Naive B cell (primary cell): ENCODE measurements at regions not wholly inside any gene's neighbourhood (a gene's known extent, or its start where the extent isn't known, plus 50 kb on each side); places are given as distances from the start of the nearest gene placed in this dataset.
"Not testable (repeated sequence)": the region's sequence is repeated elsewhere in the genome, so short reads cannot be mapped to it uniquely, and the experiment has no call there.

Experiments used
- ATAC-seq, 2 donors: fragments of 150-1000 bp; cut with Tn5 transposase; 2 replicates each; pipeline ENCODE4 v1.10.0; 2021; ENCODE audit warnings: low read depth in 2 of 2, mild to moderate bottlenecking in 2 of 2, moderate library complexity in 2 of 2
- DNase-seq: peaks from one replicate; pipeline ENCODE4 v3.0.0; 2022
- H3K27ac Mint-ChIP-seq, 6 donors: one replicate each; pipeline ENCODE4 v1.8.0; 2020 to 2022; ENCODE audit warnings: mild to moderate bottlenecking in 6 of 6, mixed read lengths in 6 of 6, moderate library complexity in 5 of 6, inconsistent platforms in 2 of 6
- H3K27me3 Mint-ChIP-seq, 3 donors: one replicate each; pipeline ENCODE4 v1.8.0; 2021 to 2022; ENCODE audit warnings: mixed read lengths in 3 of 3, mild to moderate bottlenecking in 1 of 3
- H3K36me3 Mint-ChIP-seq, 2 donors: one replicate each; pipeline ENCODE4 v1.8.0; 2020 to 2022; ENCODE audit warnings: mixed read lengths in 2 of 2, inconsistent platforms in 1 of 2, mild to moderate bottlenecking in 1 of 2
- H3K4me1 Mint-ChIP-seq, 3 donors: one replicate each; pipeline ENCODE4 v1.8.0; 2020 to 2022; ENCODE audit warnings: mixed read lengths in 3 of 3, inconsistent platforms in 1 of 3, mild to moderate bottlenecking in 1 of 3, moderate library complexity in 1 of 3
- H3K4me3 Mint-ChIP-seq, 8 donors: one replicate each; pipeline ENCODE4 v1.8.0; 2020 to 2022; ENCODE audit warnings: mild to moderate bottlenecking in 8 of 8, mixed read lengths in 8 of 8, moderate library complexity in 8 of 8, inconsistent platforms in 2 of 8
- H3K9me3 Mint-ChIP-seq, 7 donors: one replicate each; pipeline ENCODE4 v1.8.0; 2020 to 2022; ENCODE audit warnings: mixed read lengths in 7 of 7, mild to moderate bottlenecking in 5 of 7, inconsistent platforms in 2 of 7, moderate library complexity in 1 of 7

GRCh38 chr1:70490153-70490552, 79.1 kb downstream of the CTH start:
- Mint-ChIP-seq H3K4me1 (no peaks in the 10 kb centered on the region), H3K4me3 (no peak overlapping the region), H3K27ac (no peak overlapping the region), H3K27me3 (peaks cover 6 to 18% (median 18%) of the 10 kb centered on the region in 3 donors), H3K9me3 (peaks cover 0 to 19% (median 0%) of the 10 kb centered on the region in 7 donors), H3K36me3 (no peaks in the 10 kb centered on the region)
- DNase-seq (no peak), ATAC-seq (no peak)

DNA sequence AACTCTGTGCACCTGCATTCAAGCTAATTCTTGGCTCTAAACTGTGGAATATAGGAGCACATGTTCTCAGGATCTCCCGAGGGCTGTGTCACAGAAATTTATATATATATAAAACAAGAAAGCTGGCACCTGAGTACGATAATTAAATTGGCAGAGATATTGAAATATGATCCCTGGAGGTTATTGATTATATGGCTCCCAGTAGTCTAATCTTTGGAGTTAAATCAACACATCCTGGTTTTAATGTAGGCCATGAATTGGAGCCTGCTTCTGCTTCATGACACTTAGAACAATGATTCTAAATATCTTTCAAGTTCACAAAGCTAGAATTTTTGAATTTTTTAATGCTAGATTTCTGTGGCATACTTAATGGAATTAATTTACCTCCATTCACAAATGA, 84.3 kb downstream of the CTH start:
- H3K27ac Mint-ChIP-seq: no peak overlapping the region
- peaks cover 0 to 3% (median 0%) of the 10 kb centered on the region in 7 donors for H3K9me3 Mint-ChIP-seq
- H3K4me3 Mint-ChIP-seq: no peak overlapping the region
- no peak for ATAC-seq
- H3K36me3 Mint-ChIP-seq: no peaks in the 10 kb centered on the region
- DNase-seq: no peak
- H3K4me1 Mint-ChIP-seq: no peaks in the 10 kb centered on the region
- peaks cover 6 to 16% (median 12%) of the 10 kb centered on the region in 3 donors for H3K27me3 Mint-ChIP-seq

- Mint-ChIP-seq H3K27ac (no peak overlapping the region), H3K27me3 (peaks cover 6 to 13% (median 11%) of the 10 kb centered on the region in 3 donors), H3K4me1 (no peaks in the 10 kb centered on the region), H3K9me3 (no peaks in the 10 kb centered on the region), H3K4me3 (no peak overlapping the region), H3K36me3 (no peaks in the 10 kb centered on the region)
- no peak for ATAC-seq
- no peak for DNase-seq
Observed at GRCh38 chr1:70496181-70496580, 85.1 kb downstream of the CTH start.

GRCh38 chr1:70497152-70497551, 86.1 kb downstream of the CTH start:
- Mint-ChIP-seq H3K27me3 (peaks cover 0 to 8% (median 5%) of the 10 kb centered on the region in 3 donors), H3K4me3 (no peak overlapping the region), H3K27ac (no peak overlapping the region), H3K9me3 (no peaks in the 10 kb centered on the region), H3K4me1 (no peaks in the 10 kb centered on the region), H3K36me3 (no peaks in the 10 kb centered on the region)
- DNase-seq (no peak), ATAC-seq (no peak)

DNA sequence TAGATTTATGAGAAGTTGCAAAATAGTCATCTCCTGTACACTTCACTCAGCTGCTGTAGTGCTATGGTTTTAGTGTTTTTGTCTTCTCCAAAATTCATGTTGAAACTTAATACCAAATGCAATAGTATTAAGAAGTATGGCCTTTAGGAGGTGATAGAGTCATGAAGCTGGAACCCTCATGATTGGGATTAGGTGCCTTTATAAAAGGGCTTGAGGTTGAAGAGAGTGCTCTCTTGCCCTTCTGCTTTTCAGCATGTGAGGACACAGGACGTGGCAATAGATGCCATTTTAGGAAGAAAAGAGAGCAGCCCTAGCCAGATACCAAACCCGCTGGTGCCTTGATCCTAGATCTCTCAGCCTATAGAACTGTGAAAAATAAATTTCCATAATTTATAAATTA, 87.6 kb downstream of the CTH start:
- Mint-ChIP-seq H3K27ac (no peak overlapping the region), H3K9me3 (no peaks in the 10 kb centered on the region), H3K4me3 (no peak overlapping the region), H3K27me3 (peaks cover 0 to 8% (median 5%) of the 10 kb centered on the region in 3 donors), H3K36me3 (no peaks in the 10 kb centered on the region), H3K4me1 (no peaks in the 10 kb centered on the region)
- ATAC-seq (no peak), DNase-seq (no peak)

DNA sequence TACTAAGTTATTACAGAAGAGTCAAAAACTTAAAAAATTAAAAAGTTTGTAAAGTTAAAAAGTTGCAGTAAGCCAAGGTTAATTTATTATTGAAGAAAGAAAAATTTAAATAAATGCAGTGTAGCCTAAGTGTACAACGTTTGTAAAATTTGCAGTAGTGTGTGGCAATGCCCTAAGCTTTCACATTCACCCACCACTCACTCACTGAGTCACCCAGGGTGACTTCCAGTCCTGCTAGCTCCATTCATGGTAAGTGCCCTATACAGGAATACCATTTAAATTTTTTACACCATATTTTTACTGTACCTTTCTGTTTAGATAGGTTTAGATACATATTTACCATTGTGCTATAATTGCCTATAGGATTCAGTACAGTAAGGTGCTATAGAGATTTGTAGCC, 88.6 kb downstream of the CTH start:
- H3K27ac Mint-ChIP-seq: no peak overlapping the region
- peaks cover 0 to 8% (median 8%) of the 10 kb centered on the region in 3 donors for H3K27me3 Mint-ChIP-seq
- no peaks in the 10 kb centered on the region for H3K9me3 Mint-ChIP-seq
- H3K4me3 Mint-ChIP-seq: no peak overlapping the region
- ATAC-seq (no peak), DNase-seq (no peak)
- H3K36me3 Mint-ChIP-seq: no peaks in the 10 kb centered on the region
- H3K4me1 Mint-ChIP-seq: no peaks in the 10 kb centered on the region

- DNase-seq (no peak), ATAC-seq (no peak)
- Mint-ChIP-seq H3K4me3 (no peak overlapping the region), H3K27me3 (peaks cover 11 to 13% (median 12%) of the 10 kb centered on the region in 3 donors), H3K4me1 (no peaks in the 10 kb centered on the region), H3K36me3 (no peaks in the 10 kb centered on the region), H3K9me3 (no peaks in the 10 kb centered on the region), H3K27ac (no peak overlapping the region)
Observed at GRCh38 chr1:70503358-70503757, 92.3 kb downstream of the CTH start.

- Mint-ChIP-seq H3K27me3 (peaks cover 11 to 13% (median 12%) of the 10 kb centered on the region in 3 donors), H3K4me3 (no peak overlapping the region), H3K36me3 (no peaks in the 10 kb centered on the region), H3K27ac (no peak overlapping the region), H3K9me3 (no peaks in the 10 kb centered on the region), H3K4me1 (no peaks in the 10 kb centered on the region)
- no peak for DNase-seq
- no peak for ATAC-seq
Observed at GRCh38 chr1:70504176-70504820, 93.2 kb downstream of the CTH start.

DNA sequence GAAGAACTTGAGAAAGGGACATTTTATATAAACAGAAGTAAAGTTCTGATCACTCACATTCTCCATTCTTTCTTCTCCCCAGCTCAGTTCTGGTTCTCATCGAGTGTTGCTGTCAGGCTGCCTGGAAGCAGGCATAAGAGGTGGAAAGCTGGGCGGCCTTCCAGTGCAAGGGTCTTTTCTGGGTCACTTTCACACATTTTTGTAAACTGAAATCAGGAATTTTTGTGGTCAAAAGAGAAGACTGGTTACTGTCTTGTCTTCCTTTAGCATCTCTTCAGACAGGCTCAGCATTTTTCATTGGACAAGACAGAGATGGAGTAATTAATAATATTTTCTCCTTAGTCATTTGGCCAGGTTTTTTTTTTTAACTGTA, 93.7 kb downstream of the CTH start:
- Mint-ChIP-seq H3K4me3 (no peak overlapping the region), H3K27me3 (peaks cover 11 to 13% (median 13%) of the 10 kb centered on the region in 3 donors), H3K9me3 (no peaks in the 10 kb centered on the region), H3K27ac (no peak overlapping the region), H3K36me3 (no peaks in the 10 kb centered on the region), H3K4me1 (no peaks in the 10 kb centered on the region)
- no peak for ATAC-seq
- DNase-seq: no peak

DNA sequence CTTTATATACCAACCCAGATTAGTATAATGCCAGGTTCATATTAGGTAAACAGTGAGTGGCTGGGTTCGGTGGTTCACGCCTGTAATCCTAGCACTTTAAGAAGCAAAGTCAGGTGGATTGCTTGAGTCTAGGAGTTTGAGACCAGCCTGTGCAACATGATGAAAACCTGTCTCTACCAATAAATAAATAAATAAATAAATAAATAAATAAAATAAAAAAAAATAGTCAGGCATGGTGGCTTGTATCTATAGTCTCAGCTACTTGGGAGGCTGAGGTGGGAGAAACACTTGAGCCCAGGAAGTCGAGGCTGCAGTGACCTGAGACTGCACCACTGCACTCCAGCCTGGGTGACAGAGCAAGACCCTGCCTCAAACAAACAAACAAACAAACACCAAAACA, 96.9 kb downstream of the CTH start:
- H3K27me3 Mint-ChIP-seq: peaks cover 6 to 17% (median 13%) of the 10 kb centered on the region in 3 donors
- not testable (repeated sequence) for H3K4me3 Mint-ChIP-seq, H3K36me3 Mint-ChIP-seq, H3K27ac Mint-ChIP-seq, H3K4me1 Mint-ChIP-seq, DNase-seq, ATAC-seq, H3K9me3 Mint-ChIP-seq

DNA sequence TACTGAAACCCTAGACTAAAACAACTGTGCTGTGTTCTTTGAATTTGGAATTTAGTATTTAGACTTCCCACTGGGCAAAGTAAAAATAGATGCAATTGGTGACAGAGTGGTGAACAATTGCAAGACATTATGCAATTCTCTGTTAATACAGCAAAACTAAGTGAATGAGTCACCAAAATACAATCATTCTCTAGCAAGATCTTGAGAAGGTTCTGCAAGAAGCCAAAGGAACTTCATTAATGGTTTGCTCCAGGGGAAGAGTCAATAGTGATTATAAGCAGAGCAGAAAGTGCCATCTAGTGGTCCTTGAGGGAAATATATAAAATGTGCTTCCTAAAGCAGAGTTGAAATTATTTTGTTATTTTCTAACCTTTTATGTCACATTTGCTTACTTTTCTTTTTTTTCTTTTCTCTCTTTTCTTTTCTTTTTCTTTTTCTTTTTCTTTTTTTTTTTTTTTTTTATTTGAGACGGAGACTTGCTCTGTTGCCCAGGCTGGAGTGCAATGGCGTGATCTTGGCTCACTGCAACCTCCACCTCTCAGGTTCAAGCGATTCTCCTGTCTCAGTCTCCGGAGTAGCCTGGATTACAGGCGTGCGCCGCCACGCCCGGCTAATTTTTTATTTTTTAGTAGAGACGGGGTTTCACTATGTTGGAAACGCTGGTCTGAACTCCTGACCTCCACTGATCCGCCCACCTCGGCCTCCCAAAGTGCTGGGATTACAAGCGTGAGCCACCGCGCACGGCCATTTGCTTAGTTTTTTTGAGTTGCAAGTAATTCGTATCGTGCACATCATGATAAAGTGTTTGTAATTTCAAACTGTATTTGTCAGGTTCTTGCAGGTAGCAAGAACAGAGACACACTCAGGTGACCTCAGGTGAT, 99.2 kb downstream of the CTH start:
- Mint-ChIP-seq H3K36me3 (no peaks in the 10 kb centered on the region), H3K4me3 (no peak overlapping the region), H3K27ac (no peak overlapping the region), H3K9me3 (no peaks in the 10 kb centered on the region), H3K27me3 (peaks cover 0 to 17% (median 13%) of the 10 kb centered on the region in 3 donors), H3K4me1 (no peaks in the 10 kb centered on the region)
- DNase-seq: peak; percentile 18
- ATAC-seq: peak in 1 of 2 donors; percentile 30

DNA sequence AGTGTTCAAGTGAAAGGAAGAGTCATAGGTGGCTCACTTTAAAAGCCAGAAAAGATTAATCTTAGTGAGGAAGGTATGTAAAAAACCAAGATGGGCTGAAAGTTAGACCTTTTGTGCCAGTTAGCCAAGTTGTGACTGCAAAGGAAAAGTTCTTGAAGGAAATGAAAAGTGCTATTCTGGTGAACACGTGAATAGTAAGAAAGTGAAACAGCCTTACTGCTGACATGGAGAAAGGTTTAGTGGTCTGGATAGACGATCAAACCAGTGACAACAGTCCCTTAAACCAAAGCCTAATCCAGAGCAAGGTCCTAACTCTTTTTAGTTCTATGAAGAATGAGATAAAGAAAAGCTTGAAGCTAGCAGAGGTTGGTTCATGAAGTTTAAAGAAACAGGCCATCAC, 106.4 kb downstream of the CTH start:
- Mint-ChIP-seq H3K4me3 (no peak overlapping the region), H3K27me3 (no peaks in the 10 kb centered on the region), H3K27ac (no peak overlapping the region), H3K4me1 (no peaks in the 10 kb centered on the region), H3K9me3 (peaks cover 0 to 2% (median 0%) of the 10 kb centered on the region in 7 donors), H3K36me3 (no peaks in the 10 kb centered on the region)
- DNase-seq (no peak), ATAC-seq (no peak)

- Mint-ChIP-seq H3K4me3 (no peak overlapping the region), H3K36me3 (no peaks in the 10 kb centered on the region), H3K4me1 (no peaks in the 10 kb centered on the region), H3K9me3 (peaks cover 0 to 2% (median 0%) of the 10 kb centered on the region in 7 donors), H3K27ac (no peak overlapping the region), H3K27me3 (no peaks in the 10 kb centered on the region)
- no peak for ATAC-seq
- no peak for DNase-seq
Observed at GRCh38 chr1:70518106-70518505, 107.0 kb downstream of the CTH start.
